Gastroesophageal sphincter (tissue), 4 donors: ENCODE measurements at regions not wholly inside any gene's neighbourhood (a gene's known extent, or its start where the extent isn't known, plus 50 kb on each side); places are given as distances from the start of the nearest gene placed in this dataset.

Experiments
- ATAC-seq: fragments of 150-250 bp; one replicate; pipeline ENCODE4 v1.9.1; 2016; ENCODE audit warnings: mild to moderate bottlenecking, moderate library complexity
- H3K27ac ChIP-seq, 4 donors: fragments of 200-600 bp; sonication (generic) in 3 of 4; 1 replicate in 3 of 4; 2 replicates in 1 of 4; pipeline ENCODE4 v1.5.1; 2016 to 2019
- H3K27me3 ChIP-seq: fragments of 200-600 bp; sonication (generic); one replicate; pipeline ENCODE4 v1.5.1; 2019
- H3K36me3 ChIP-seq, 2 donors: fragments of 200-600 bp; sonication (generic); one replicate each; pipeline ENCODE4 v1.5.1; 2019; ENCODE audit warnings: control low read depth in 1 of 2
- H3K4me1 ChIP-seq, 3 donors: fragments of 200-600 bp; sonication (generic); 1 replicate in 2 of 3; 2 replicates in 1 of 3; pipeline ENCODE4 v1.5.1; 2016 to 2019; ENCODE audit warnings: control low read depth in 2 of 3
- H3K4me3 ChIP-seq, 2 donors: fragments of 200-600 bp; sonication (generic); one replicate each; pipeline ENCODE4 v1.5.1; 2019; ENCODE audit warnings: mild to moderate bottlenecking in 1 of 2, moderate library complexity in 1 of 2
- H3K9me3 ChIP-seq, 3 donors: fragments of 200-600 bp; sonication (generic); one replicate each; pipeline ENCODE4 v1.5.1; 2017 to 2019; ENCODE audit warnings: control low read depth in 2 of 3
- EP300 ChIP-seq: sonication (generic); formaldehyde crosslinking; IDR thresholded peaks from one replicate; pipeline ENCODE4 v1.6.1; 2017; ENCODE audit warnings: antibody characterized with exemption, mild to moderate bottlenecking
- POLR2A ChIP-seq, 2 donors: fragments of 450-650 bp; IDR thresholded peaks; one replicate each; pipeline ENCODE4 v1.6.1; 2017; ENCODE audit warnings: antibody characterized with exemption in 2 of 2, mild to moderate bottlenecking in 2 of 2, moderate library complexity in 1 of 2
- POLR2AphosphoS5 ChIP-seq: sonication (generic); formaldehyde crosslinking; IDR thresholded peaks from one replicate; pipeline ENCODE4 v1.6.1; 2017; ENCODE audit warnings: antibody characterized with exemption
- WGBS, 2 donors: methylation state at CpG; one replicate each; pipeline ENCODE4 v1.1.5; 2018; ENCODE audit warnings: low coverage in 1 of 2; 5-methylcytosine and 5-hydroxymethylcytosine counted together
- TF ChIP-seq, protein P1 (sequence below), 4 experiments: fragments of 200-600 bp in 2 of 4; fragments of 450-650 bp in 2 of 4; sonication (generic) in 1 of 4; IDR thresholded peaks; one replicate each; pipeline ENCODE4 v1.5.1; 2017 to 2019; ENCODE audit warnings: antibody characterized with exemption in 4 of 4, mild to moderate bottlenecking in 2 of 4, moderate library complexity in 2 of 4

DNA sequence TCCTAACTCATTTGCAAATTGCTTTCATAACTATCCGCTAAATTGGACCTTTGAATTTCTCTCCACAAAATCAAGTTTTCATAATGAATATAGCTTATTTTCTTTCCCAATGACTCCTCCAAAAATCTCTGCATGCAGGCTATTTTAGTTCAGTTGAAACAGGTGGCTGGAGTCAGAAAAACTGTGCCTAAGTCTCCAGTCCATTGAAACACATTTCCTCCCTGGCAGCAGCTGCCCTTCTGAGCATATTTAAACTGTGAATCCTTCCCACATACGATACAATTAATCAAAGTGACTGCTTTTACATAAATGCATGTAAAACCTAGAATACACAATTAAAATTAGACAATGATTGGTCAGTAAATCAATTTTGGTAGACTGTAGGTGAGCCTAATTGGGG, 344.6 kb upstream of the MARCKS start:
- H3K27me3 ChIP-seq = no peaks in the 10 kb centered on the region
- no peaks in the 10 kb centered on the region for H3K4me1 ChIP-seq
- ATAC-seq = no peak
- H3K9me3 ChIP-seq = no peaks in the 10 kb centered on the region
- H3K36me3 ChIP-seq = no peaks in the 10 kb centered on the region
- 74 to 100% methylated on average over 1 to 2 of the region's 2 CpGs for WGBS, 2 donors
- TF ChIP-seq, protein P1, sequence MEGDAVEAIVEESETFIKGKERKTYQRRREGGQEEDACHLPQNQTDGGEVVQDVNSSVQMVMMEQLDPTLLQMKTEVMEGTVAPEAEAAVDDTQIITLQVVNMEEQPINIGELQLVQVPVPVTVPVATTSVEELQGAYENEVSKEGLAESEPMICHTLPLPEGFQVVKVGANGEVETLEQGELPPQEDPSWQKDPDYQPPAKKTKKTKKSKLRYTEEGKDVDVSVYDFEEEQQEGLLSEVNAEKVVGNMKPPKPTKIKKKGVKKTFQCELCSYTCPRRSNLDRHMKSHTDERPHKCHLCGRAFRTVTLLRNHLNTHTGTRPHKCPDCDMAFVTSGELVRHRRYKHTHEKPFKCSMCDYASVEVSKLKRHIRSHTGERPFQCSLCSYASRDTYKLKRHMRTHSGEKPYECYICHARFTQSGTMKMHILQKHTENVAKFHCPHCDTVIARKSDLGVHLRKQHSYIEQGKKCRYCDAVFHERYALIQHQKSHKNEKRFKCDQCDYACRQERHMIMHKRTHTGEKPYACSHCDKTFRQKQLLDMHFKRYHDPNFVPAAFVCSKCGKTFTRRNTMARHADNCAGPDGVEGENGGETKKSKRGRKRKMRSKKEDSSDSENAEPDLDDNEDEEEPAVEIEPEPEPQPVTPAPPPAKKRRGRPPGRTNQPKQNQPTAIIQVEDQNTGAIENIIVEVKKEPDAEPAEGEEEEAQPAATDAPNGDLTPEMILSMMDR (IDR thresholded peaks at IDR 0.05) = no peak
- no peak for TF ChIP-seq EP300
- TF ChIP-seq POLR2A (IDR thresholded peaks at IDR 0.05) = no peak
- TF ChIP-seq POLR2AphosphoS5 = no peak
- H3K4me3 ChIP-seq = no peak overlapping the region
- H3K27ac ChIP-seq = no peak overlapping the region

DNA sequence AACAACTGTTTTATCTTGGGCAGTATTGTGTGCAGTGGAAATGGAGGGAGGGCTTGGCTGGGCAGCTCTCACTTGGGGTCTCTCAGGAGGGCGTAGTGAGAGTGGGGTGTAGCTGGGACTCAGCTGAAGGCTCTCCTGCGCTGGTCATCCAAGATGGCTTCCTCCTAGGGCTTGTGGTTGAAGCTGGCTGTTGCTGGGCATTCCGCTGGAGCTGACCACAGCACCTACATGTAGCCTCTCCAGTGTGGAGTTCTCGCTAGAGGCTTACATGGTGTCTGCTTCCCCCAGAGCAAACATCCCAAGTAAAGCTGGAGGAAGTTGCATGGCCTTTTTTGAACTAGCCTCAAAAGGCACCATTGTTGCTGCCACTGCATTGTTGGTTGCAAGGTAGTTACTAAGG, 344.1 kb upstream of the MARCKS start:
- Histone ChIP-seq H3K27ac (no peak overlapping the region), H3K4me3 (no peak overlapping the region), H3K27me3 (no peaks in the 10 kb centered on the region), H3K4me1 (no peaks in the 10 kb centered on the region), H3K9me3 (no peaks in the 10 kb centered on the region), H3K36me3 (no peaks in the 10 kb centered on the region)
- no peak for ATAC-seq
- WGBS, 2 donors = 60 to 80% methylated on average over 1 to 2 of the region's 4 CpGs
- TF ChIP-seq, protein P1 (IDR thresholded peaks at IDR 0.05) = no peak
- no peak for TF ChIP-seq EP300
- no peak for TF ChIP-seq POLR2A (IDR thresholded peaks at IDR 0.05)
- no peak for TF ChIP-seq POLR2AphosphoS5

DNA sequence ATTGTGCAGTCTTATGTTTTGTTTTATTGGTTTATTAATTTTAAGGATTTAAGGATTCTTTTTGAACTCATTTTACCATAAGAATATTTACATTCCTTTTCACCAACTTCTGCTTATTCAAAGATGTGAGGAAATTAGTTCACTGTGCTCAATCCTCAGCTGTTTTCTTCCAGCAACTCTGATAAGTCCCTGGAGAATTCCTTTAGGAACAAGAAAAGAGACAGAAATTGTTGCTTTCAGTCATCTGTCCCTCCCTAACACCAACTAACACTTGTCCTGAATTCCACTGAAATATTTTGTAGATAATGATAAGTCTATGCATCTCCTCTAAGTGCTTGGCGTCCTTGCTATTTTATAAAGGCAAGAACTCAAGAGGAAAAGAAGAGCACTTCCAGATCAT, 334.8 kb upstream of the MARCKS start:
- no peak overlapping the region for H3K27ac ChIP-seq
- H3K4me3 ChIP-seq = no peak overlapping the region
- TF ChIP-seq, protein P1 (IDR thresholded peaks at IDR 0.05) = no peak
- TF ChIP-seq POLR2A (IDR thresholded peaks at IDR 0.05) (no peak), EP300 (no peak), POLR2AphosphoS5 (no peak)
- no peaks in the 10 kb centered on the region for H3K27me3 ChIP-seq
- no peak for ATAC-seq
- H3K4me1 ChIP-seq = no peaks in the 10 kb centered on the region
- WGBS, 2 donors = 80 to 92% methylated on average over 1 of the region's 1 CpG
- H3K9me3 ChIP-seq = no peaks in the 10 kb centered on the region
- H3K36me3 ChIP-seq = no peaks in the 10 kb centered on the region

DNA sequence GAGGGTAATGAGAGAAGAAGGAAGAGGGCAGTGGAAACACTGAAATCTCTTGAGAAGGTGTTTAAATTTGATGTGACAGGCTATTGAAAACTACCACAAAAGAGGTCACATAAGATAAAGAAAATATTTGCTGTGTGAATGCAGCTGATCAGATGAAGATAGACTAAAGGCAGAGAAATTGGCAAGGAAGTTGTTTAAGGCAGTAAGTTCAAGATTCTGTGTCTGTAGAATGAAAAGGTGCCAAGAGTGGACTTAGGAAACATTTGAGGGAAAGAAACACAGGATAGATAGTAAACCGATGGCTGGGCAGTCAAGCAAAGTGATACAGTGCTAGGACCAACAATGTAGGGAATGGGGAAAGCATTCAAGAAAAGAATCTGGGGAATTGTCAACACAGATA, 332.3 kb upstream of the MARCKS start:
- ATAC-seq = no peak
- Histone ChIP-seq H3K27ac (no peak overlapping the region), H3K27me3 (no peaks in the 10 kb centered on the region), H3K36me3 (no peaks in the 10 kb centered on the region), H3K4me3 (no peak overlapping the region), H3K9me3 (no peaks in the 10 kb centered on the region), H3K4me1 (no peaks in the 10 kb centered on the region)
- no peak for TF ChIP-seq EP300
- WGBS, 2 donors = 25 to 63% methylated on average over 1 of the region's 1 CpG

DNA sequence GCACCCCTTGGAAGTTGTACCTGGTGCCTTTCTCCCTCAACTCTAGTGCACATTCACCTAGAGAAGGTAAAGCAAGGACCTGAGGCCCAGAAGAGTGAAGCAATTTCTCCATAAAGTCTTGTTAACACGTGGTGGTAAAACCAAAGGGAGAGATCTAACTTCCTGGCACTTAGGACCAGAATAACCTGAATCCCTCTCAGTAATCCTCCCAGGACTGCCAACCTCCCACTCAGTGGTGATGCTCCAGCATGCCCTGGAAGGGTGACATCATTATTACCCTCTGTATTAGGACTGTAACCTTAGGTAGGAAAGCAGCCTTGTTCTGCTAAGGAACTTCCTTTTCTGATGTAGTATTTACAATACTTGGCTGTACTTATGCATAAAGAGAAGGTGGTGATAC, 330.6 kb upstream of the MARCKS start:
- no peaks in the 10 kb centered on the region for H3K36me3 ChIP-seq
- TF ChIP-seq POLR2A (IDR thresholded peaks at IDR 0.05) (no peak), EP300 (no peak), POLR2AphosphoS5 (no peak)
- TF ChIP-seq, protein P1 (IDR thresholded peaks at IDR 0.05) = no peak
- no peak overlapping the region for H3K27ac ChIP-seq
- no peak for ATAC-seq
- H3K4me3 ChIP-seq = no peak overlapping the region
- H3K27me3 ChIP-seq = no peaks in the 10 kb centered on the region
- no peaks in the 10 kb centered on the region for H3K4me1 ChIP-seq
- WGBS, 2 donors = 100% methylated on average over 1 of the region's 1 CpG
- H3K9me3 ChIP-seq = no peaks in the 10 kb centered on the region

DNA sequence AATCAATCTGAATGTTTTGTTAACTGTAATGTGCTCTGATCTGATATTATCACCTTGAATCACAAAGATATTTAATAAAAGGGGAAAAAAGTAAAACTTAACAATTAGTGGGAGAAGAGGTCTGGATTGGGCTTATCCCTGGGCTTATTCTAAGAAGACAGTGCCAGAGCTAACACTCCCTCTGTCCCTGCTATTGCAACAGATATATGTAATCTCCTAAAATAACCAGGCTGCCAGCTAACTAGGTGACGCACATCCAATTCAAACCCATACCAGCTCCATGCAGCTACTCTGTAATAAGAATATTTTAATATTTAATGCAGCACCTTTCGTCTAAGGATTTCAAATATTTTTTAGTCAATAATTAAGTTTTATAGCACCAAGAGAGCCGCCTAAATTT, 330.1 kb upstream of the MARCKS start:
- H3K27me3 ChIP-seq = no peaks in the 10 kb centered on the region
- H3K4me1 ChIP-seq = no peaks in the 10 kb centered on the region
- ATAC-seq = no peak
- no peaks in the 10 kb centered on the region for H3K9me3 ChIP-seq
- WGBS, 2 donors = 97 to 100% methylated on average over 2 to 3 of the region's 3 CpGs
- no peak overlapping the region for H3K27ac ChIP-seq
- no peaks in the 10 kb centered on the region for H3K36me3 ChIP-seq
- TF ChIP-seq, protein P1 (IDR thresholded peaks at IDR 0.05) = no peak
- TF ChIP-seq EP300 = no peak
- no peak for TF ChIP-seq POLR2AphosphoS5
- no peak for TF ChIP-seq POLR2A (IDR thresholded peaks at IDR 0.05)
- H3K4me3 ChIP-seq = no peak overlapping the region
